Nephron (organoid): ENCODE measurements at regions not wholly inside any gene's neighbourhood (a gene's known extent, or its start where the extent isn't known, plus 50 kb on each side); places are given as distances from the start of the nearest gene placed in this dataset.
A peak's percentile ranks its signal among the peaks of the same experiment; 100 is the strongest.

ENCODE experiments used
- H3K27ac Mint-ChIP-seq, 3 experiments: 2 replicates each; pipeline ENCODE4 v1.8.0; 2020; ENCODE audit warnings: mixed read lengths in 3 of 3, mild to moderate bottlenecking in 2 of 3, moderate library complexity in 1 of 3
- H3K27me3 Mint-ChIP-seq: 2 replicates; pipeline ENCODE4 v1.8.0; 2021; ENCODE audit warnings: low read depth, mild to moderate bottlenecking, moderate library complexity, mixed read lengths
- H3K36me3 Mint-ChIP-seq: 2 replicates; pipeline ENCODE4 v1.8.0; 2020; ENCODE audit warnings: low read depth, mixed read lengths
- H3K4me1 Mint-ChIP-seq: 2 replicates; pipeline ENCODE4 v1.8.0; 2020; ENCODE audit warnings: mixed read lengths
- H3K4me3 Mint-ChIP-seq, 3 experiments: 2 replicates each; pipeline ENCODE4 v1.8.0; 2020; ENCODE audit warnings: mild to moderate bottlenecking in 3 of 3, mixed read lengths in 3 of 3, moderate library complexity in 2 of 3
- H3K9me3 Mint-ChIP-seq: 2 replicates; pipeline ENCODE4 v1.8.0; 2020; ENCODE audit warnings: mixed read lengths
- TF ChIP-seq, protein P1 (sequence below), 3 experiments: fragments of 200-600 bp; sonication (generic); IDR thresholded peaks; one replicate each; pipeline ENCODE4 v1.5.0; 2021; ENCODE audit warnings: antibody characterized with exemption in 3 of 3; ENCODE audit not compliant: unreplicated experiment in 3 of 3

DNA sequence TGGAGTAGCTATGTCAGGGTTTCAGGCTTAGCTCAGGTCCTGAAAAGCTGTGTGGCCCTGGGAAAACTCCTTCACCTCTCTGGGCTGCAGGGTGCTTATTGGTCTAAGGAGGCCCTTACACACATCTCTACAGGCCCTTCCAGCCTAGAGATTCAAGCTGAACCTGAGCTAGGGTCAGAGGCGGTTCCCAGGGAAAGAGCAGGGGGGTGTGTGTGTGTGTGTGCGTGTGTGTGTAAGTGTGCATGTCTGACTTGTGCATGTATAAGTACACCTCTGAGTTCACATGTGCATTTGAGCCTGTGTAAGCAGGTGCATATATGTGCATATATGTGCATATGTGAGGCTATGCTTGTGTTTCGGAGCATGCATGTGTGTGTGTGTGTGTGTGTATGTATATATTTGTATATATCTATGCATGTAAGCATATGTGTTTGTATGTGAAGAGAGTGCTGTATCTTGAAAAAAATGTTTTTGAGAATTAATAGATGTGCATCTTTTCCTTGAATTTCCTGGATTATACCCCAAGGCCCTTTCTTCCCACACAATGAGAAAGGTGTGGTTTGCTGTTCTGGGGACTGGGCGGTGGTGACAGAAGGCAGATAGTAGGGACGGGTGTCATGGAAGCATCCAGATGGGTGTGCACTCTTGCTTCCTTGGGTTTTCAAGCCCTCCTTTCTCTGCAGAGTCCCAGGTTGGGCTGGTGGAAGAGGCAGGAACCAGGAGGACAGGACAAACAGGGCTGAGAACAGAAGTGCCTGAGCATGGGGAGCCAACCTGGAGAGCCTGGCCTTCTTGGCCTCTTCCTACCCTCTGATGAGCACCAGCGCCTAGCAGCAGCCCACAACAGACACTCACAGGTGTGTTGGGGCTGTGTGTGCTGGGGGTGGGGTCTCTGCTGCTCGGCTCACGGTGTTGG lies 150.3 kb upstream of the TSHZ3 start:
- H3K9me3 Mint-ChIP-seq: no peaks in the 10 kb centered on the region
- peaks cover 12% of the 10 kb centered on the region for H3K4me1 Mint-ChIP-seq
- H3K36me3 Mint-ChIP-seq: no peaks in the 10 kb centered on the region
- TF ChIP-seq, protein P1, sequence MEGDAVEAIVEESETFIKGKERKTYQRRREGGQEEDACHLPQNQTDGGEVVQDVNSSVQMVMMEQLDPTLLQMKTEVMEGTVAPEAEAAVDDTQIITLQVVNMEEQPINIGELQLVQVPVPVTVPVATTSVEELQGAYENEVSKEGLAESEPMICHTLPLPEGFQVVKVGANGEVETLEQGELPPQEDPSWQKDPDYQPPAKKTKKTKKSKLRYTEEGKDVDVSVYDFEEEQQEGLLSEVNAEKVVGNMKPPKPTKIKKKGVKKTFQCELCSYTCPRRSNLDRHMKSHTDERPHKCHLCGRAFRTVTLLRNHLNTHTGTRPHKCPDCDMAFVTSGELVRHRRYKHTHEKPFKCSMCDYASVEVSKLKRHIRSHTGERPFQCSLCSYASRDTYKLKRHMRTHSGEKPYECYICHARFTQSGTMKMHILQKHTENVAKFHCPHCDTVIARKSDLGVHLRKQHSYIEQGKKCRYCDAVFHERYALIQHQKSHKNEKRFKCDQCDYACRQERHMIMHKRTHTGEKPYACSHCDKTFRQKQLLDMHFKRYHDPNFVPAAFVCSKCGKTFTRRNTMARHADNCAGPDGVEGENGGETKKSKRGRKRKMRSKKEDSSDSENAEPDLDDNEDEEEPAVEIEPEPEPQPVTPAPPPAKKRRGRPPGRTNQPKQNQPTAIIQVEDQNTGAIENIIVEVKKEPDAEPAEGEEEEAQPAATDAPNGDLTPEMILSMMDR (IDR thresholded peaks at IDR 0.05; ENCODE audit: unreplicated experiment in 3 of 3): no peak
- no peak overlapping the region for H3K27ac Mint-ChIP-seq
- H3K4me3 Mint-ChIP-seq: no peak overlapping the region
- peaks cover 17% of the 10 kb centered on the region for H3K27me3 Mint-ChIP-seq

GRCh38 chr19:31500197-31500830 lies 151.1 kb upstream of the TSHZ3 start:
- Mint-ChIP-seq H3K27ac (no peak overlapping the region), H3K27me3 (peaks cover 17% of the 10 kb centered on the region), H3K4me1 (peaks cover 12% of the 10 kb centered on the region), H3K4me3 (no peak overlapping the region), H3K9me3 (no peaks in the 10 kb centered on the region), H3K36me3 (no peaks in the 10 kb centered on the region)
- TF ChIP-seq, protein P1 (IDR thresholded peaks at IDR 0.05; ENCODE audit: unreplicated experiment in 3 of 3): no peak

- Mint-ChIP-seq H3K4me3 (no peak overlapping the region), H3K4me1 (peaks cover 12% of the 10 kb centered on the region), H3K27me3 (peaks cover 17% of the 10 kb centered on the region)
Observed at GRCh38 chr19:31500946-31501345, 151.7 kb upstream of the TSHZ3 start.

GRCh38 chr19:31501427-31502195 lies 152.4 kb upstream of the TSHZ3 start:
- H3K4me3 Mint-ChIP-seq: no peak overlapping the region
- peaks cover 12% of the 10 kb centered on the region for H3K4me1 Mint-ChIP-seq
- peaks cover 17% of the 10 kb centered on the region for H3K27me3 Mint-ChIP-seq
- no peaks in the 10 kb centered on the region for H3K9me3 Mint-ChIP-seq
- H3K36me3 Mint-ChIP-seq: no peaks in the 10 kb centered on the region
- TF ChIP-seq, protein P1 (IDR thresholded peaks at IDR 0.05; ENCODE audit: unreplicated experiment in 3 of 3): no peak
- H3K27ac Mint-ChIP-seq: peak overlapping the region in 1 of 3 experiments; percentile 33

More at GRCh38 chr19:31500946-31501345, 151.7 kb upstream of the TSHZ3 start:
- TF ChIP-seq, protein P1 (IDR thresholded peaks at IDR 0.05; ENCODE audit: unreplicated experiment in 3 of 3): no peak
- peak overlapping the region in 1 of 3 experiments; percentile 33 for H3K27ac Mint-ChIP-seq
- no peaks in the 10 kb centered on the region for H3K36me3 Mint-ChIP-seq
- H3K9me3 Mint-ChIP-seq: no peaks in the 10 kb centered on the region

GRCh38 chr19:31502536-31503170 lies 153.4 kb upstream of the TSHZ3 start:
- Mint-ChIP-seq H3K4me3 (no peak overlapping the region), H3K9me3 (no peaks in the 10 kb centered on the region), H3K36me3 (no peaks in the 10 kb centered on the region), H3K4me1 (peaks cover 14% of the 10 kb centered on the region), H3K27me3 (peaks cover 22% of the 10 kb centered on the region), H3K27ac (no peak overlapping the region)
- TF ChIP-seq, protein P1 (IDR thresholded peaks at IDR 0.05; ENCODE audit: unreplicated experiment in 3 of 3): no peak
